Germinal center (tissue), 1 donor: ENCODE measurements at regions not wholly inside any gene's neighbourhood (a gene's known extent, or its start where the extent isn't known, plus 50 kb on each side); places are given as distances from the start of the nearest gene placed in this dataset.
A peak's percentile ranks its signal among the peaks of the same experiment; 100 is the strongest.
"Not testable (repeated sequence)": the region's sequence is repeated elsewhere in the genome, so short reads cannot be mapped to it uniquely, and the experiment has no call there.

Source experiments
- DNase-seq: peaks from one replicate; pipeline ENCODE4 v3.0.0; 2012; ENCODE audit warnings: mixed read lengths, low spot score

DNA sequence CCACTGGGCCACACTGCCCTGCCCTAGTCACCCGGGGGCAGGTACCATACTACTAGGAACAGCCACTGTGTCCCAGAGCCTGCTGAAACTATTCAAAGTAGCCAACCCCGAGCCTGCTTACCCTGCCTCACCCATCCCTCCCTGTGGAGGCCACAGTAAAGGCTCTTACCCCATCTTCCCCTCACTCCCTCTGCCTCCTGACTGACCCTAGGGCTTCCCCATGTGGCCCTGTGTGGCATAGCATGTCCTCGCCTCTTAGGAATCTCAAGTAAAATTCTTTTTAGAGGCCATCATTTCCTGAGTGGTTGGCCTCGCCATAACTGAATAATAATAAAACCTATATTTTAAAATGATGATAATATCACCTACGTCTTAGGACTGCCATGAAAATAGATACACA is 112.2 kb upstream of the SLC6A11 start:
- DNase-seq, result no peak

DNA sequence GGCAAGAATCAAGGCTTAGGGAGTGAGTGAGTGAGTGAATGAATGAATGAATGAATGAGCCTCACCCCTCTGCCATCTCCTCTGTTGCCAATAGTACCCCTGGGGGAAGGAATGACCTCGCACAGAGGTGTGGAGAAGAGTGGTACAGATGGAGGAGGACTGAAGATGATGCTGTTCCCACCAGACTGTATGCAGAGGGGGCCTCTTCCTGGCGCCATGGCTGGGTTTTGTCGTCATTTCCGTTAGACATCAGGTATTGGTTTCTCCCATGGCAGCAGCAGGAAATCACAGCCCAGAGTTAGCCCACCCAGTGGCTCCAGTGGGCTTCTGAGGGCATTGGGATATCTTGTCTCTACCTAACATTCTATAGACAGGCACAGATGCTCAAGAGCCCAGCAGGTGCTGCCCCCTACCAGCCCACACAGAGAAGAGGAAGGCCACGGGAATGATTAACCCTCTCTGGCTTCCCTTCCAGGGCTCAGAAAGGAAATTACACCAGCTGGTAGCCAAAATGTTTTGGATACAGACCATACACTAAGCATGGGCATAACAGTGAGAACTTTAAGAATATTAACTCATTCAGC is 109.8 kb upstream of the SLC6A11 start:
- DNase-seq, result no peak

DNA sequence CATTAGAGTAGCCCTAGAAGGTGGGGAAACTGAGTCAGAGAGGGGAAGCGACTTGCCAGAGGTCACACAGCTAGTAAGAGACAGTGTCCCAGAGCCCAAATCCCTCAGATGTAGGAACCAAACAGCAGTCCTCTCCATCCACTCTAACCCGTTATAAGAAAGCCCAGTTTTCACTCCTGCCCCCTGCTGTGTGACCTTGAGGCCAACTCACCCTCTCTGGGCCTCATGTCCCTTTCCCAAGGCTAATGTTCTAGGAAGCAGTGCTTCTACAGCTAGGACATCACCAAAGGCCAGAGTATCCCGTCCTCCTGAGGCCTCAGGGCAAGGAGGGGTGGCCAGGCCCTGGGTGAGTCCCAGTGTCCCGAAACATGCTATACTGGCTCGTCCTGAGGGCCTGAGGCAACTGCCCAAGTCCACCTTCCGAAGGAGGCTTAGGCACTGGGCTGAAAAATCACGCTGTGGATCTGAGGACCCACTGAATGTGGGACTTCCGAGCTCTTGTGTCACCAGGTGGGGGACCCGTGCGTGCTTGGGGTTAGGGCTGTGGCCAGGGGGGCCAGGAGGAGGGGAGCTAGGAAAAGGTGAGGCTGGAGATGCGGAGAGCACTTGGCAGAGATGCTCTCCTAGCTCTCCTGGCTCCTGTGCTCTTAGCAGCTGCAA is 109.2 kb upstream of the SLC6A11 start:
- DNase-seq, result no peak

DNA sequence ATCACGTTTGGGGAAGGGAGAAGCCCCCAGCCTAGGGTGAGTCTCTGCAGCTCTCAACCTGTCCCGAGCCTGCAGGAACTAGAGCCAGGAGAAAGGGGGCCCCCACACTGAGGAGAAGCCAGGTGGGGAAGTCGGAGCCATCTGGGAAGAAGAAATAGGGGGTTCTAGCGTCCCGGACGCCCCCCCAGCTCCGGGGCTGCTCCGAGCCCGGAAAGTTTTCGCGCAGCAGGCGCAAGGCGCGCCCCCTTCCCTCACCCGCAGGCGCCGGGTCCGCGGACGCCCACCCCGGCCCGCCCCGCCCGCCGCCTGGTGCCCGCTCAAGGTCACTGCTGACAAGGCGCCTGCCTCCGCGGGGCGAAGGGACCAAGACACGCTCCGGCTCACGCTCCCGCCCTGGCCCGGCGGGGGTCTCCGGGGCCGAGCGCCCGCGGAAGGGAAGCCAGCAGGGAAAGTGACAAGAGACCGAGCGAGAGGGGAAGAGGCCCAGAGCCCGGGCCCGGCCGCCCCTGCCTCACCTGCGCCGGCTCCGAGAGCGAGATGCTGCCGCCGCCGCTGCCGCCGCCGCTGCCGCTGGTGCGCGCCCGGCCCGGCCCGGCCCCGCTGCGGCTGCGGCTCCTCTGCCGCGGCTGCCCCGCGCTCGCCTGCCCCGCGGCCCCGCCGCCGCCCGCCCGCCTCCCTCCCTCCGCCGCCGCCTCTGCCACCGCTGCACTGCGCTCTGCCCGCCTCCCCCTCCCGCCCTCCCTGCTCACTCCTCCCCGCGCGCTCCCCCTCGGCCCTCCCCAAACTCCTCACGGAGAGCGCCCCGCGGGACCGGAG is 108.4 kb upstream of the SLC6A11 start:
- DNase-seq, result peak; percentile 14

DNA sequence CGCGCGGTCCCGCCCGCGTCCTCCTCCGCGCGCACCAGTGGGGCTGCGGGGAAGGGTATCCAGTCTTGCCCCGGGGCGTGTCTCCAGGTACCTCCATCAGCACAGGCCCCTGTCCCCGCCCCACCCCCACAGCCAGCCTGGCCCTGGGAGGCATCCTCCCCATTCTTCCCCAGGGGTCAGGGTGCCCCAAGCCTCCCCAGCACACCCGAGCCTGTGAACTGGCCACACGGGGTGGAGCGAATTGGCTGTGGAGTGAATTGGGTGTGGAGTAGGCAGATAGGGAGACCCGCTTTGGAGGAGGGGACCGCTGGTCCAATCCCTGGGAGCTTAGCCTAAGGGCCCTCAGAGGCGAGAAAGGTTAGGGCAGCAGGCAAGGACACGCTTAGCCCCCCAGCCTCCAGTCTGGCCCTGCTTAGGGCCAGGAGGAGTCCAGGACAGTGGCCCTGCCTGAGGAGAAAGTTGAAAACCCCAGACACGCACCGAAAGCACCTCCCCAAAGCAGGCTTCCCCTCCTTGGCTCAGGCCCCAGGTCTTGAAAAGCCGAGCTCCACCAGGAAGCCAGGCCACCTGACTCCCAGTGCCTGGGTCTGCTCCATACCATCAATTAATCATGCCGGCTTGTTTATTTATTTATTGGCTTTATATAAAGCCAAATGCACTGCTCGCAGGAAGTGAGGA is 107.7 kb upstream of the SLC6A11 start:
- DNase-seq, result no peak

DNA sequence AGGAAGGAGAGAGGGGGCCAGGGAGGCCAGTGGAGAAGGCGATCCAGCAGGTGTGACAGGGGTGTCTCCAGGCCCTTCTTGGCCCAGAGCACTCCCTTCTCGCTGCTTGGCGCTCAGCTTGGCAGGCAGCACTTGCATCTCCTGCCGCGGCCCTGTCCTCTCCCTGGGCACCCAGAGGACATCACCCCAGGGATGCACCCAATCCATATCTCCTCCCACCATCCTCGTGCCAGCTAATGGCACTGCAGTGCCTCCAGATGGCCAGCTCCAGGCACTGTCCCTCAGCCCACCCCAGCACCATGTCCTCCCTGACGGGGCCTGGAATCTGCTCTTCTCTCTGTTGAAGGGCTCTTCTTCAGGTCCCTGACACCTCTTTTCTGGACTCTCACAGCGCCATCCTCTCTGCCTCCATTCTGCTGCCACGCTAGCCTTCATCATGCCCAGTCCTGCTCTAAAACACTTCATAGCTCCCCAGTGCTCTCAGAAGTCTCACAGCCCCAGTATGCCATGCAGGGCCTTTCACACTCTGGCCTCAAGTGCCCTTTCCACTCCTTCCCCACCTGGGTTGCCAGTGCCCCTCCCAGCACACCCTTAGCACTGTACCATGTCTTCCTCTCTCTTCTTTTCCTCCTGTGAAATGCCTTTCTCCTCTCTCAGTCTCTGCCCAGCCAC is 106.8 kb upstream of the SLC6A11 start:
- DNase-seq, result no peak

DNA sequence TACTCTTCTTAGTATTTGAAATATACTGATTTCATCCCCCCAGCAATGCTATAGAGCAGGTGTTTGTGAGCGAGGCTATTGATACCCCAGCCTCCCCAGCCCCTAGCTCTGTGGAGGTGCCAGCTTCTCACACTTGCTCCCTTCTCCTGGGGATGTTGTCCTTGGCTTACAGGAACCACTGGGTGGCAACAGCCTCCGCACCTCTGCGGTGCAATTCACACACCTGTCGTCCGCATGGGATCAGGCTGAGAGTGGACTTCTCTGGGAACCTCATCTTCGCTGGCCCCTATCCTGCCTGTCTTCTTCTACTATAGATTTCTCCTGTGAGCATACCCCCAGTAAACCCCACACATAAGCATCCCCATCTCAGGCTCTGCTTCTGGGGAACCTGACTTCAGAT is 103.9 kb upstream of the SLC6A11 start:
- DNase-seq, result no peak

DNA sequence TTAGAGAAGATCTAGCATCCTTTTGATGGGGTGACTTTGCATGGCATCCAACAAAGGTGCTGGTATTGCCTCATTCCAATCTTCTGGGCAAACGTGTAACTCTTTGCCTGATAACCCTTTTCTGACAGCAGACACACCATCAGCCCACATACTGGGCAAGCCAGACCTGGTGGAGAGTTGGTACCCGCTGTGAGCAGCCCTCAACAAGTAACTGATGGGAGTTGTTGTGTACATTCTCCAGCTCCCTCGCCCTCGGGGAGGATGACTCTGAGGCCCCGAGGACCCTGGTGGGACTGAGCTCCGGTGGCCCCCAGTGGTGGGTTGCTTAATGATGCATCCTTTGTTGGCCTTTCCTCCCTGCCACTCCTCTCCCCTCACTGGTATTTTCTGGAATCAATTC is 102.4 kb upstream of the SLC6A11 start:
- DNase-seq, result no peak

DNA sequence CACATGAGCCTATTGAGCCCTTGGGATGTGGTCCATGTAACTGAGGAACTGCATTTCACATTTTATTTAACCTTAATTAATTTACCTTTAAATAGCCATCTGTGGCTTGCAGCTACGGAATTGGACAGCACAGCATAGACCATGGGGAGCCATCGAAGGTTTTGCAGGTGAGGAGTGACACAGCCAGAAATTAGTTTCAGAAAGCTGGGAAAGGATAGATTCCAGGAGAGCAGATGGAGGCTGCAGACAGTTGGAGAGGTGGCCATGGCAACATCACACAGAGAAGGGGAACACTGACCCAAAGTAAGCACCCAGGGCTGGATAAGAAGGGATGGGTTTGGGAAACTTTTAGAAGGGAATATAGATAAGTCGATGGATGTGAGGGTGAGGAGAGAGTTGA is 100.1 kb upstream of the SLC6A11 start:
- no peak for DNase-seq

DNA sequence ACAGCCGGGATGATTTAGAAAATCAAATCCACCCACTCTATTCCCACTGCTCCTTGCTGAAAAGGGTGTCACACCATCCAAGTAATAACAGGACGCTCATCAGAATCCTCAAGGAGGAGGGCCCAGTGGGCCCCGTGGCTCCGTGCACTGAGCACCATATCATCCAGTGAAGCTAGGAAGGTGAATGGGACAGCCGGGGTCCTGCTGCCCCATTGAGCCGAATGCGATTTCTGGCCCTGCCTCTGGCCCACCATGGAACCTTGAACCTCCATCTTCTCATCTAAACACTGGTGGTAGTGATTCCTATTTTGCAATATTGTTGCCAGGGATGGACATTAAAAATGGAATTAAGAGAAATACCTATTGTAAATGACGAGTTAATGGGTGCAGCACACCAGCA is 99.1 kb upstream of the SLC6A11 start:
- no peak for DNase-seq

DNA sequence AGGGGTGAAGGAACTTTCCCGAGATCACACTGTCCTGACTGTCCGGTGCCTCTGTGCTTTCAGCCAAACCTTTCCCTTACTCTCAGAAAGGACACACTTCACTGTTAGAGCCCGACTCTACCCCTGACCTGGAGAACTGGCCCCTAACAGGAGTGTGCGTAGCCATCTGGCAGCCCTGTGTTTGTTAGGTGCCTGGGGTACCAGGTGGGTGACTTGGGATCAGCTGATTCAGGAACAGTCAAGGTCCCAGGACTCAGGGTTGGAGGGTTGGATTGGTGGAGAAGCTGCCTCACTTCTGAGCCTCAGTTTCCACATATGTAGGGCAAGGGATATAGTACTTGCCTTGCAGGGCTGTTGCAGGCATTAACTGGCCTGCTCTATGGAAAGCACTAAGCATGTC is 98.3 kb upstream of the SLC6A11 start:
- DNase-seq, result no peak

DNA sequence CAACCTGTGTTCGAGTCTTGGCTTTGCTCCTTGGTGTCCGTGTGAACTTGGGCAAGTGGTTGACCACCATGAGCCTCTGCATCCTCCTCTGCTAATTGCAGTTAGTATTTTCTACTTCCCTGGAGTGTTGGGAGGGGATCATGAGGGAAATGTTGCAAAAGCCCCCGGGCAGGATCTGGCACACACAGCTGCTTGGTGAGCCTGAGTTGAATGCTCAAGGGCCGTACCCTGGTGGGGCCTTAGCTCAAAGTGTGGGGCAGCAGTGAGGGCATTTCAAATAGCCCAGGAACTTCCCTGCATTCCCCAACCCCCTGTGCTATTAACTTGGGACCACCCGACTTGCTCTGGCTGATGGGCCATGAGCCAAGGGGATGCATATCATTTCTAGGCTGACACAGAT is 94.9 kb upstream of the SLC6A11 start:
- DNase-seq, result no peak

DNA sequence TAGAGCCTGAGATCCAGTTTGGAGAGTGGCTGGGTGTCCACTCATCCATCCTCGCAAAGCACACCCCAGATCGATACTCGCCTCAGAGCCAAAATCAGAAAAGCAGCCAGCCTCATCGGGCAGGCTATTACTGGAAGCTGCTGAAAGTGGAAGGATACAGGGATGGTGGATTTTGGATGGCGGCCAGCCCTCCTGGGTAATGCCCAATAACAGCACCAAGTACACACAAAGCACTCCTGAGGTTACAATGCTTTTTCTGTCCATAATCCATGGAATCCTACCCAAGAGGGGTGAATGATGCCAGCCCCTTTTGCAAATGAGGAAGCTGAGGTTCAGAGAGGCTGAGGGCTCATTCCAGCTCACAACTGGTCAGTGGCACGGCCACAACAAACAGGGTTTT is 93.1 kb upstream of the SLC6A11 start:
- DNase-seq, result no peak

DNA sequence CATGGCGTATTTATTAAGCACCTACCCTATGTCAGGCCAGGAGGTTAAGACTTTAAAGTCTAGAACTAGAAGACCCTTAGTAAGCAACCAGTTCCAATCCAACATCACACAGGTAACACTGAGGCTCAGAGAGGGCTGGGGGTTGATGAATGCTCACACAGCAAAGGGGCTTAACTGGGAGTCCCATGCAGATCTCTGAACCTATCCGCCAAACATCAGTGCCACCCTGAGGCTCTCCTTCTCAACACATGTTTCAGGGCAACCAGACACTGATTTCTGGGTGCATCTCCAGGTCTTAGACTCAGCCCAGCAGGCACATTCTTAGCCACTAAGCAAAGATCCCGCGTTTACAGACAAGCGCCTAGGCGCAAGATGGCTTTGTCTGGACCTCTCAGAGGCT is 92.0 kb upstream of the SLC6A11 start:
- DNase-seq, result no peak

DNA sequence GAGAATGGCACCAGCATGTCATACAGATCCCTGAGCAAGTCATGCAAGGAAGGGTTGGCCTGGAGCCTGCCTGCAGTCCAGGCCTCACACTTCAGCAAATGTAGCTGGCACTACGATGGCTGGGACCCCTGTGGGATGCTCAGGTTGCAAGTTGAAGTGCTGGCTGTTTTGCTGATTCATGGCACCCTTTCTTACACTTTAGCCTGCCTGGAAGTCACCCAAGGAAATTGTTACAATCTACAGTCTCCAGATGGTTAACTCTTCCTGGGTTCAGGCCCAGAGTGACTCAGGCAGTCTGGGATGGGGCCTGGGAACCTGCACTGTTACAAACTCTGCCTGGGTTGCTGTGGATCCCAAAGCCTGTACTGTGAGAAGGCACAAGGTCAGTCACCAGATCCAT is 91.0 kb upstream of the SLC6A11 start:
- DNase-seq, result no peak

DNA sequence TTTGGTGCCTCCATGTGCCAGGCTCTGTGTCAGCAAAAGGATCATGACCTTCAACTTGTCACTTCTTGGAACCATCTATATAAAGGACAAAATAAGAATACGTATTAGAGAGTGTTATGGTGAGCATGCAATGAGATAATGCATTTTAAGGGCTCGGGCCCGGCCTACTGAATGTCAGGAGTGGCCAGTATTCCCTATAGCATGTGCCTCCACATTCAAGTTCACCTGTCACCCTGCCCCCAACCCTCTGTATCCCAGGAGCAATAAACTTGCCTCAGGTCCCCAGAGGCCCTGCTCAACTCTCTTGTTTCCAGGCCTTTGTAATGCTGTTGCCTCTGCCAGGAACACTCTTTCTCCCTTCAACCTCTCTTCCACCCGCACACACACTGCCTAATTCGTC is 90.2 kb upstream of the SLC6A11 start:
- no peak for DNase-seq

DNA sequence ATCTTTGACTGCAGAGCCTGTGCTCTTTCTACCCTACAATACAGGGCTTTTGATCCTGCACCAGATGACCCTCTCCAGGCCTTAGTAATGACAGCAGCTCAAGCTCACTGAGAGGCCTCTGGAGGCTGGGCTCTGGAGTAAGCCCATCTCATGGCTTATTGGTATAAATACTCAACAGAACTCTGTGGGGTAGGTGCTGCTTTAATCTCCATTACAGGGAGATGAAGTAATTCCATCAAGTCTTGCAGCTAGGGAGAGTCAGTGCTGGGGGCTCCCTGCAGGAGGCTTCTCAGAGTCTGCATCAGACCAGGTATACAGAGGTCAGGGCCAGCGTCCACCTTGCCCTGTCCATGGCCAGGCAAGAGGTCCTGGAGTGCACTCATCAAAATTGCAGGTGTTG is 89.2 kb upstream of the SLC6A11 start:
- no peak for DNase-seq

DNA sequence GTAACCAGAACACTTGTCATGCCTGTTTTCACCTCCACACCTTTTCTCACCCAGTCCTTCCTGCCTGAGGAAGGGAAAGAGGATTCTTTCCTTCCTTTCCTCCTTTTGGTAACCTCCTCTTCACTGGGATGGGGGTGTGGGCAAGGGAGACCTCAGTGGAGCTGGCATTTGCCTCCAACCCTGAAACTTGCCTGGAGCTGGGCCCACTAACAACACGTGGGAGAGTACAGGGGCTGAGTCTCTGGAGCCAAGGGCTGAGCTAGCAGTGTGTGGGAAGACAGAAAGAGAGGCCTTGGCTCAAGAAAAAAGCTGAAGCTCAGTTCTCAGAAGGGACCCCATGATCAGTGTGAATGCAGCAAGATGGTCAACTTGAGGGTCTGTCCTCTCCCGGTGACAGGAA is 86.6 kb upstream of the SLC6A11 start:
- no peak for DNase-seq

DNA sequence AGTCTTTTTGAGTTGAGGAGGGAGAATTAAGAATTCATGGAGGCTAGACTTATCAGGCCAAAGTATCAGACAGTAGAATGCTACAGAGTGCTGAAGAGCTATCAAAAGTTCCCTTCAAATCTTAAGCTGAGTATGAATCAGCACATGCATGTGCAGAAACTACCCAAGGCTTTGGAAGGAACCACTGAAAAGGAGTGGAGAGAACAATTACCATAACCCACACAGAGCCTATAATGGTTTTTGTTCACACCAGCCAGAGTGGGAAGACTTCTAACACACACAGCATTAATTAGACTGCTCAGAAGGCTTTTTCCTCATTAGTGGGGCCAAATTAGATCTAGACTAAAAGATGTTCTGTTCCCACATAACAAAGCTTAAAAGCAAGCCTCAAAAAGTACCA is 83.7 kb upstream of the SLC6A11 start:
- no peak for DNase-seq

DNA sequence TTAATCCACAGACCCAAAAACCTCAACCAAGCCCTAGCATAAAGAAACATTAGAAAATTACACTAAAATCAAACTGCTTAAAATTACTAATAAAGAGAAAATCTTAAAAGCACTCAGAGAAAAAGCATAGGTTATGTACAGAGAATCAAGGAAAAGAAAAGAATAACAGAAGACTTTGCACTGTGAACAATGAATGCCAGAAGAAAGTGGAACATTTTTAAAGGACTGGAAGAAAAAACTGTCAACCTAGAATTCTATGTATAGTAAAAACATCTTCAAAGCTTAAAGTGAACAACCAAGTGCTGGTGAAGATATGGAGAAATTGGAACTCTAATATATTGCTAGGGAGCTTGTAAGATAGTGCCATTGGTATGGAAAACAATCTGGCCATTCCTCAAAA is 82.7 kb upstream of the SLC6A11 start:
- DNase-seq, result no peak

DNA sequence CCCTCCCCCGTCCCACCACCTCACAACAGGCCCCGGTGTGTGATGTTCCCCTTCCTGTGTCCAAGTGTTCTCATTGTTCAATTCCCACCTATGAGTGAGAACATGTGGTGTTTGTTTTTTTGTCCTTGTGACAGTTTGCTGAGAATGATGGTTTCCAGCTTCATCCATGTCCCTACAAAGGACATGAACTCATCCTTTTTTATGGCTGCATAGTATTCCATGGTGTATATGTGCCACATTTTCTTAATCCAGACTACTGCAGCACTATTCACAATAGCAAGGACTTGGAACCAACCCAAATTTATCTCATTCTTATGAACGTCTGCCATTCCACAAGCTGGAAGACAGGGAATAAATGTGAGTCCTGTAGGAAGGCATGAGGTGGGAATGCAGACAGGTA is 79.6 kb upstream of the SLC6A11 start:
- not testable (repeated sequence) for DNase-seq

DNA sequence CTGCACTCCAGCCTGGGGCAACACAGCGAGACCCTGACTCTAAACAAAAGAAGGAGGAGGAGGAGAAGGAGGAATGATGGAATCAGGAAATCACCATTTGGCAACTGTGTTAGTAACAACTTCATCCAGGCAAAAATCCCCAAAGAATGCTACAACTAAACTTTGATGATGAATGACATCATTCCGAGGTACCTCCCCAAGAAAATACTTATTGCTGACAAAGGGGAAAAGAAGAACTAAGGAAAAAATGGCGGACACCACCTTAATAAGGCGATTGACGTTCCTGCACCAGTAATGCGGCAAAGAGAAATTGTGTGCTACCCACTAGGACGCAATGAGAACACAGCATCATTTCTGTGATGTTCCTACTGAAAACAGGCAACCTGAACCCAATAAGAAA is 78.2 kb upstream of the SLC6A11 start:
- DNase-seq, result no peak
